ENCODE measurements at regions not wholly inside any gene's neighbourhood (a gene's known extent, or its start where the extent isn't known, plus 50 kb on each side); places are given as distances from the start of the nearest gene placed in this dataset.

GRCh38 chr12:118520214-118521035, 144.1 kb downstream of the SUDS3 start:
- H3K4me1 ChIP-seq = no peaks in the 10 kb centered on the region
- no peak overlapping the region for H3K27ac ChIP-seq (replicated peaks in 1 of 4)
- no peaks in the 10 kb centered on the region for H3K27me3 ChIP-seq
- intact Hi-C loops (cut with DNase I) = no loop called here
- 87% methylated on average over 10 of the region's 10 CpGs for WGBS
- no peak overlapping the region for H3K4me3 ChIP-seq
- no peaks in the 10 kb centered on the region for H3K9me3 ChIP-seq
- no peak for DNase-seq (ENCODE audit: extremely low spot score)
- no peaks in the 10 kb centered on the region for H3K36me3 ChIP-seq
- TF ChIP-seq POLR2AphosphoS5 (IDR thresholded peaks at IDR 0.05) (no peak), POLR2A (IDR thresholded peaks at IDR 0.05; ENCODE audit: low read depth) (no peak), EP300 (IDR thresholded peaks at IDR 0.05) (no peak)
- TF ChIP-seq, protein P1, sequence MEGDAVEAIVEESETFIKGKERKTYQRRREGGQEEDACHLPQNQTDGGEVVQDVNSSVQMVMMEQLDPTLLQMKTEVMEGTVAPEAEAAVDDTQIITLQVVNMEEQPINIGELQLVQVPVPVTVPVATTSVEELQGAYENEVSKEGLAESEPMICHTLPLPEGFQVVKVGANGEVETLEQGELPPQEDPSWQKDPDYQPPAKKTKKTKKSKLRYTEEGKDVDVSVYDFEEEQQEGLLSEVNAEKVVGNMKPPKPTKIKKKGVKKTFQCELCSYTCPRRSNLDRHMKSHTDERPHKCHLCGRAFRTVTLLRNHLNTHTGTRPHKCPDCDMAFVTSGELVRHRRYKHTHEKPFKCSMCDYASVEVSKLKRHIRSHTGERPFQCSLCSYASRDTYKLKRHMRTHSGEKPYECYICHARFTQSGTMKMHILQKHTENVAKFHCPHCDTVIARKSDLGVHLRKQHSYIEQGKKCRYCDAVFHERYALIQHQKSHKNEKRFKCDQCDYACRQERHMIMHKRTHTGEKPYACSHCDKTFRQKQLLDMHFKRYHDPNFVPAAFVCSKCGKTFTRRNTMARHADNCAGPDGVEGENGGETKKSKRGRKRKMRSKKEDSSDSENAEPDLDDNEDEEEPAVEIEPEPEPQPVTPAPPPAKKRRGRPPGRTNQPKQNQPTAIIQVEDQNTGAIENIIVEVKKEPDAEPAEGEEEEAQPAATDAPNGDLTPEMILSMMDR (IDR thresholded peaks at IDR 0.05) = no peak

DNA sequence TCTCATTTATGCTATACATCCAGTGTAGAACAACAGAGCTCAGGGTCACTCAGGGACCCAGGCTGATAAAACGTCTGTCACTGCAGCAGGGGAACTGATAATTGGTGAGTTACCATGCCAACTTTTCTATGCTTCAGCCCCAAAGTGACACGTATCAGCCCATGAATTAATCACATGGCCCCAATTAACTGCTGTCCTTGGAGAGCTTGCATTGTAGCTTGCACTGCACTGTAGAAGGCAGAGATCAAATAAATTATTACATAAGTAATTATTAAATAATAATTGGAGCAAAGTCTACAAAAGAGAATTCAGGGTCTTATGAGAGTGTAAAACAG, 144.6 kb downstream of the SUDS3 start:
- Histone ChIP-seq H3K27ac (replicated peaks in 1 of 4) (no peak overlapping the region), H3K4me1 (peaks cover 0 to 4% (median 4%) of the 10 kb centered on the region in 4 donors), H3K9me3 (no peaks in the 10 kb centered on the region), H3K27me3 (no peaks in the 10 kb centered on the region), H3K36me3 (no peaks in the 10 kb centered on the region), H3K4me3 (no peak overlapping the region)
- 52% methylated on average over 2 of the region's 2 CpGs for WGBS
- TF ChIP-seq, protein P1 (IDR thresholded peaks at IDR 0.05) = no peak
- TF ChIP-seq POLR2AphosphoS5 (IDR thresholded peaks at IDR 0.05) (no peak), POLR2A (IDR thresholded peaks at IDR 0.05; ENCODE audit: low read depth) (no peak), EP300 (IDR thresholded peaks at IDR 0.05) (no peak)
- intact Hi-C loops (cut with DNase I) = no loop called here
- DNase-seq (ENCODE audit: extremely low spot score) = no peak

DNA sequence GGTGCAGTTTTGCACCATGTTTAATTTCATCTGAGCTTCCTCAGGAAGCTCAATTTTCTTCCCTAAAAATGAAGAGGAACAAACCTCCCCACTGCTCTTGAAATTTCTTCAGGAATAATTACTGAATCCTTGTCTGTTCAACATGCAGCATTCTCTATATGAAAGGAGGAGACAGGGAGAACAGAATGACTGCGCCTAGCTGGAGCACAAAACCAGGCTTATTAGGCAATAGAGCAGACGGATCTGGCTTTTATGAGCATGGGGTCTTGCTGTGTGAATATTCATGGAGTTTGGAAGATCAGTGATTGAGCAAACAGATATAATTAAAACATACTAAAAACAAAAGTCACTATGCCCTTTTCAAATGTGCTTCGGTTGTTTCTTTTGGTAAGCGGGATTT, 148.1 kb downstream of the SUDS3 start:
- H3K36me3 ChIP-seq = no peaks in the 10 kb centered on the region
- H3K4me3 ChIP-seq = no peak overlapping the region
- WGBS = 87% methylated on average over 4 of the region's 4 CpGs
- H3K4me1 ChIP-seq = peaks cover 7 to 21% (median 20%) of the 10 kb centered on the region in 4 donors
- intact Hi-C loops (cut with DNase I) = no loop called here
- no peak for DNase-seq (ENCODE audit: extremely low spot score)
- no peaks in the 10 kb centered on the region for H3K9me3 ChIP-seq
- TF ChIP-seq POLR2A (IDR thresholded peaks at IDR 0.05; ENCODE audit: low read depth) = no peak
- TF ChIP-seq POLR2AphosphoS5 (IDR thresholded peaks at IDR 0.05) = no peak
- TF ChIP-seq, protein P1 (IDR thresholded peaks at IDR 0.05) = no peak
- TF ChIP-seq EP300 (IDR thresholded peaks at IDR 0.05) = no peak
- no peak overlapping the region for H3K27ac ChIP-seq (replicated peaks in 1 of 4)
- H3K27me3 ChIP-seq = no peaks in the 10 kb centered on the region

DNA sequence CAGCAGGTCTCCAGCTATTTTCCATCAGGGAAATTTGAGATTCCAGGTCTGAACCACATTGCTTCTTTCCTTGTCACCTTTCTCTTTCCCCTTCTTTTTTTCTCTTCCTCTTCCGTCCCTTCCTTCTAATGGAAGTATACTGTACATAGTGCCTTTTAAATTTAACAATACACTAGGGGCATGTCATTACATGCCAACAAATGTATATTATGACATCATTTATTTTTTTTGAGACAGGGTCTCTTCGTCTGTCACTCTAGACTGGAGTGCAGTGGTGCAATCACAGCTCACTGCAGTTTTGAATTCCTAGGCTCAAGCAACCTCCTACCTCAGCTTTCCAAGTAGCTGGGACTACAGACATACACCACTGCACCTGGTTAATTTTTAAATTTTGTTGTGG, 148.9 kb downstream of the SUDS3 start:
- H3K36me3 ChIP-seq = no peaks in the 10 kb centered on the region
- no peaks in the 10 kb centered on the region for H3K9me3 ChIP-seq
- H3K4me3 ChIP-seq = no peak overlapping the region
- TF ChIP-seq POLR2AphosphoS5 (IDR thresholded peaks at IDR 0.05) (no peak), EP300 (IDR thresholded peaks at IDR 0.05) (no peak), POLR2A (IDR thresholded peaks at IDR 0.05; ENCODE audit: low read depth) (no peak)
- TF ChIP-seq, protein P1 (IDR thresholded peaks at IDR 0.05) = no peak
- intact Hi-C loops (cut with DNase I) = no loop called here
- DNase-seq (ENCODE audit: extremely low spot score) = no peak
- no peaks in the 10 kb centered on the region for H3K27me3 ChIP-seq
- peaks cover 7 to 21% (median 20%) of the 10 kb centered on the region in 4 donors for H3K4me1 ChIP-seq
- H3K27ac ChIP-seq (replicated peaks in 1 of 4) = no peak overlapping the region
- 75% methylated on average over 2 of the region's 2 CpGs for WGBS
